ENCODE measurements at regions not wholly inside any gene's neighbourhood (a gene's known extent, or its start where the extent isn't known, plus 50 kb on each side); places are given as distances from the start of the nearest gene placed in this dataset.

DNA sequence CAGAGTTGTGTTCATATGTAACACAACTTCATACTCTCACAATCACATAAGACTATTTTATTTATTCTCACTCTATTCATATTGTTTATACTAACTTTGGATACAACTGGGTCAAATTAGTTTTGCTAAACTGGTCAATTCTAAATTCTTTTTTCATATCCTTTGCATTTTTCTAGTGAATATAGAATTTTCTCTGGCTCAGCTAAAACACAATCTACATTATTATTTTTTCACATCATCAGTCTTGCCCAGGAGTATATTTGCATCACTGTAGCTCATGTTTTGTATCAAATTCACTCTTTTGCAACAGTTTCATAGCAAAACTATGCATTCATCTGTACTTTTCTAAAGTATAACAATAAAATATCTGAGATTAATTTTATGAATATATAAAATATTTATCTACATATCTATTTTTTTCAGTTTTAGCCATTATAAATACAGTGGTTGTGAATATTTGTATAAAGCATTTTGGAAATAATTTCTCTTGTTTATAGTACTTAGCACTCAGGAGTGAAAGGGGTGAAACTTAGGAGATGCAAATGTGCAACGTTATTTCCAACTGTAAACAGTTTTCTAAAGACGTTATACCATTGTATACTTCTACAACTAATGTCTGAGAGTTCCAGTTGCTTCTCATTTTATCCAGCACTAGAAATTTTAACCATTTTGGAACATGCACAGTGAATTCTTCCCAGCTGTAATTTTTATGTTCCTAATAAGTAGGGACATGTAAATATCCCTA, 854.6 kb downstream of the CBLN2 start:
- no peak for TF ChIP-seq POLR2A (IDR thresholded peaks at IDR 0.05)
- TF ChIP-seq, protein P1, sequence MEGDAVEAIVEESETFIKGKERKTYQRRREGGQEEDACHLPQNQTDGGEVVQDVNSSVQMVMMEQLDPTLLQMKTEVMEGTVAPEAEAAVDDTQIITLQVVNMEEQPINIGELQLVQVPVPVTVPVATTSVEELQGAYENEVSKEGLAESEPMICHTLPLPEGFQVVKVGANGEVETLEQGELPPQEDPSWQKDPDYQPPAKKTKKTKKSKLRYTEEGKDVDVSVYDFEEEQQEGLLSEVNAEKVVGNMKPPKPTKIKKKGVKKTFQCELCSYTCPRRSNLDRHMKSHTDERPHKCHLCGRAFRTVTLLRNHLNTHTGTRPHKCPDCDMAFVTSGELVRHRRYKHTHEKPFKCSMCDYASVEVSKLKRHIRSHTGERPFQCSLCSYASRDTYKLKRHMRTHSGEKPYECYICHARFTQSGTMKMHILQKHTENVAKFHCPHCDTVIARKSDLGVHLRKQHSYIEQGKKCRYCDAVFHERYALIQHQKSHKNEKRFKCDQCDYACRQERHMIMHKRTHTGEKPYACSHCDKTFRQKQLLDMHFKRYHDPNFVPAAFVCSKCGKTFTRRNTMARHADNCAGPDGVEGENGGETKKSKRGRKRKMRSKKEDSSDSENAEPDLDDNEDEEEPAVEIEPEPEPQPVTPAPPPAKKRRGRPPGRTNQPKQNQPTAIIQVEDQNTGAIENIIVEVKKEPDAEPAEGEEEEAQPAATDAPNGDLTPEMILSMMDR (IDR thresholded peaks at IDR 0.05), result no peak

Measured in tibial nerve (tissue), 3 donors.